VCaP (cell line): ENCODE measurements at regions not wholly inside any gene's neighbourhood (a gene's known extent, or its start where the extent isn't known, plus 50 kb on each side); places are given as distances from the start of the nearest gene placed in this dataset.

Source experiments
- H3K27ac ChIP-seq: fragments of 450-650 bp; 2 replicates; pipeline ENCODE4 v1.5.1; 2017
- TF ChIP-seq, protein P1 (sequence below): fragments of 450-650 bp; conservative IDR thresholded peaks from 2 replicates; pipeline ENCODE4 v1.5.1; 2017; ENCODE audit warnings: mild to moderate bottlenecking, moderate library complexity

DNA sequence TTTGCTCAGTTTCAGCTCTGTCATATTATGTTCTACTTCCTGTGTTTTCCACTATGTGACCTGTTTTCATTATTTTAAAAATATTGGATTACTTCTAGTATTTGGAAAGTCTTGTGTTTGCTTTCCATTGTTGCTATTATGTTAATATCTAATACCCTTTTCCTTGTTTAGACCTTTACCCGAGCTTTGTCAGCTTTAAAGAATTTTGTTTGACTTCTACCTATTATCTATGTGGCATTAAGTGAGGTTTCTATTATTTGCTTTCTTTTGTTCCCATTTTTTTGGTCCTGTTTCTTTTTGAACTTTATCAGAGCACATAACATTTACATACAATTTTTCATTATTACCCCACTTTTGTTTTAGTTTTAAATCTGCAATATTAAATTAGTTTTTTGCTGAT, 202.7 kb downstream of the MANEA start:
- TF ChIP-seq, protein P1, sequence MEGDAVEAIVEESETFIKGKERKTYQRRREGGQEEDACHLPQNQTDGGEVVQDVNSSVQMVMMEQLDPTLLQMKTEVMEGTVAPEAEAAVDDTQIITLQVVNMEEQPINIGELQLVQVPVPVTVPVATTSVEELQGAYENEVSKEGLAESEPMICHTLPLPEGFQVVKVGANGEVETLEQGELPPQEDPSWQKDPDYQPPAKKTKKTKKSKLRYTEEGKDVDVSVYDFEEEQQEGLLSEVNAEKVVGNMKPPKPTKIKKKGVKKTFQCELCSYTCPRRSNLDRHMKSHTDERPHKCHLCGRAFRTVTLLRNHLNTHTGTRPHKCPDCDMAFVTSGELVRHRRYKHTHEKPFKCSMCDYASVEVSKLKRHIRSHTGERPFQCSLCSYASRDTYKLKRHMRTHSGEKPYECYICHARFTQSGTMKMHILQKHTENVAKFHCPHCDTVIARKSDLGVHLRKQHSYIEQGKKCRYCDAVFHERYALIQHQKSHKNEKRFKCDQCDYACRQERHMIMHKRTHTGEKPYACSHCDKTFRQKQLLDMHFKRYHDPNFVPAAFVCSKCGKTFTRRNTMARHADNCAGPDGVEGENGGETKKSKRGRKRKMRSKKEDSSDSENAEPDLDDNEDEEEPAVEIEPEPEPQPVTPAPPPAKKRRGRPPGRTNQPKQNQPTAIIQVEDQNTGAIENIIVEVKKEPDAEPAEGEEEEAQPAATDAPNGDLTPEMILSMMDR: no peak
- peak overlapping the region; percentile 47 for H3K27ac ChIP-seq

- H3K27ac ChIP-seq: peak overlapping the region; percentile 46; the same call in 1 of the 2 replicates
- TF ChIP-seq, protein P1: no peak
These were observed 206.7 kb downstream of the MANEA start for GRCh38 chr6:95784019-95784418.

GRCh38 chr6:95784869-95785268, 207.5 kb downstream of the MANEA start:
- H3K27ac ChIP-seq: no peak overlapping the region
- TF ChIP-seq, protein P1: no peak

DNA sequence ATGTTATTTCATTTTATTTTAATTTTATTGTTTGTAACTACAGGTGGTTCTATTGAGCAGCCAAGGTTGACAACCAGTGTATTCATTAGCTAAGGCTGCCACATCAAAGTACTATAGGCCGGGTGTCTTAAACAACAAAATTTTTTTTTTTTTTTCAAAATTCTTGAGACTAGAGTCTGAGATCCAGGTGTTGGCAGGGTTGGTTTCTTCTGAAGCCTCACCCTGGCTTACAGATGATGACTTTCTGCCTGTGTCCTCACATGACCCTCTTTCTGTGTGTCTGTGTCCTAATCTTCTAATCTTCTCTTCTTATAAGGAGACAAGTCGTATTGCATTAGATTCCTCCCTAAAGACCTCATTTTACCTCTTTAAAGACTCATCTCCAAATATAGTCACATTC, 208.4 kb downstream of the MANEA start:
- no peak overlapping the region for H3K27ac ChIP-seq
- TF ChIP-seq, protein P1: no peak

- no peak overlapping the region for H3K27ac ChIP-seq
- TF ChIP-seq, protein P1: no peak
These were observed 209.5 kb downstream of the MANEA start for GRCh38 chr6:95786802-95787201.

DNA sequence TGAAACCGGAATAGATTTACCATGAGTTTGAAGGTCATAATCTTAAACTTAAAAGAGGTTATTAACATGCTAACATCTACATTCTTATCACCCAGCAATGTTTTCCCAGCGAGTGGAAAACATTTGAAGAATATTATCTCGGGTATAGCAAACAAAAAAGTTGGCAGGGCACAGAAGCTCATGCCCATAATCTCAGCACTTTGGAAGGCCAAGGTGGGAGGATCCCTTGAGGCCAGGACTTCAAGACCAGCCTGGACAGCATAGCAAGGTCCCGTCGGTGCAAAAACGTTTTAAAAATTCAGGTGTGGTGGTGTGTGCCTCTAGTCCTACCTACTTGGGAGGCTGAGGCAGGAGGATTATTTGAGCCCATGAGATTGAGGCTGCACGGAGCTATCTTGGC, 213.5 kb downstream of the MANEA start:
- TF ChIP-seq, protein P1: no peak

DNA sequence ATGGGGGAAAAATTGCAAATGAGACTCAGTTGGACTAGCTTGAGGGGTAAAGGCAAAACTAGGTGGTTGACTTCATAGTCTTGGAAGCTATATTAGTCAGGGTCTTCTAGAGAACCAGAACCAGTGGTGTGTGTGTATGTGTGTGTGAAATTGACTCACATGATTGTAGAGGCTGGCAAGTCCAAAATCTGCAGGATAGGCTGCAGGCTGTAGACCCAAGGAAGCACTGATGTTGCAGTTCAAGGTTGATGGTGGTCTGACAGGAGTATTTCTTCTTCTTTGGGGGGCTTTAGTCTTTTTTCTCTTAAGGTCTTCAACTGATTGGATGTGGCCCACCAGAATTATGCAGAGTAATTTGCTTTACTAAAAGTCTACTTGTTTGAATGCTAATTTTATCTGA, 217.4 kb downstream of the MANEA start:
- TF ChIP-seq, protein P1: no peak
- H3K27ac ChIP-seq: no peak overlapping the region

More for the DNA sequence above, 213.5 kb downstream of the MANEA start:
- no peak overlapping the region for H3K27ac ChIP-seq

DNA sequence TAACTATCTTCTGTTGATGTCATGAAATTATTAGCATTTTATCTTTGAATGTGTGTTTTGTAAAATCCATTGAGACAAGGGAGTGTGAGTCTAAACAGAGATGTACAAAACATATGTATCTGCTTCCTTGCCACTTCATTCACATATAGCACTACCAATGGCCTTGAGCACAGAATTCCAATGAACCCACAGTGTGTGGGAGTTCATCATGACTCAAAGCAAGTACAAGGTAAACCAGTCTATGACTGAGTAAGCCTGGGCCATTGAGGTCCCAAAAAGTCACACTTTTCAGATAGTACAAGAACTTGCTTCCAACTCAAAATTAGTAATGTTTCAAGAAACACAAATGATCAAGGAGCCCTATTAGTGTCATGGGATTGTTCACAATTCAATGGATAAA, 218.6 kb downstream of the MANEA start:
- TF ChIP-seq, protein P1: no peak

More for the DNA sequence above, 218.6 kb downstream of the MANEA start:
- no peak overlapping the region for H3K27ac ChIP-seq
